Endothelial cell of umbilical vein (primary cell): ENCODE measurements at regions not wholly inside any gene's neighbourhood (a gene's known extent, or its start where the extent isn't known, plus 50 kb on each side); places are given as distances from the start of the nearest gene placed in this dataset.

ENCODE experiments used
- BruUV-seq: library from RNA; stranded (reverse); fragments of 400-500 nt; replicated peaks from 2 replicates; lab custom pipeline; 2021; lab: Mats Ljungman, UMichigan
- CTCF ChIA-PET: fragments of 300-600, 350-600 bp; sonication (Branson Sonifier 250); formaldehyde crosslinking; loops from one replicate; lab custom pipeline; 2021; ENCODE audit warnings: antibody characterized with exemption, inconsistent platforms; lab: Charles Lee
- POLR2A ChIA-PET: fragments of 300-600, 350-600 bp; sonication (Branson Sonifier 250); formaldehyde crosslinking; loops from one replicate; lab custom pipeline; 2021; ENCODE audit warnings: antibody characterized with exemption, inconsistent platforms; lab: Charles Lee
- DNase-seq: peaks from one replicate; pipeline ENCODE4 v3.0.0-alpha.2; 2011; ENCODE audit warnings: low read depth, low spot score
- FAIRE-seq: peaks from 2 replicates; lab custom pipeline; 2011; peaks lifted over from hg19 to GRCh38; lab: Jason Lieb, UNC
- H2AFZ ChIP-seq: 2 replicates; pipeline ENCODE4 v1.6.0; 2012; ENCODE audit warnings: low read depth, low read length, control low read depth, inconsistent platforms
- H3K27ac ChIP-seq: 2 replicates; pipeline ENCODE4 v1.5.1; 2011; ENCODE audit warnings: low read depth, mild to moderate bottlenecking, control low read depth, low read length, moderate library complexity; ENCODE audit not compliant: insufficient read depth
- H3K27me3 ChIP-seq, 2 experiments: 2 replicates each; pipeline versions ENCODE4 v1.6.0 to v1.6.1; 2011; ENCODE audit warnings: low read length in 2 of 2, mixed read lengths in 1 of 2; ENCODE audit not compliant: control insufficient read depth in 2 of 2, insufficient read depth in 2 of 2
- H3K36me3 ChIP-seq, 2 experiments: 2 replicates in 1 of 2; 3 replicates in 1 of 2; pipeline ENCODE4 v1.5.1; 2011; ENCODE audit warnings: low read length in 2 of 2, mild to moderate bottlenecking in 1 of 2, moderate library complexity in 1 of 2; ENCODE audit not compliant: control insufficient read depth in 2 of 2, insufficient read depth in 2 of 2; ENCODE audit errors: extremely low read depth in 1 of 2
- H3K4me1 ChIP-seq: 3 replicates; pipeline ENCODE4 v1.5.1; 2011; ENCODE audit warnings: mild to moderate bottlenecking, low read length; ENCODE audit not compliant: control insufficient read depth, insufficient read depth; ENCODE audit errors: extremely low read depth
- H3K4me2 ChIP-seq: 2 replicates; pipeline ENCODE4 v1.6.1; 2011; ENCODE audit warnings: low read length, control low read depth, mixed read lengths; ENCODE audit not compliant: insufficient read depth
- H3K4me3 ChIP-seq, 3 experiments: fragments of 200-600 bp in 1 of 3; sonication (generic), shearing (Covaris generic) in 1 of 3; replicated peaks in 1 of 3; 2 replicates each; pipeline ENCODE4 v1.5.1; 2011 to 2016; ENCODE audit warnings: control low read depth in 3 of 3, low read length in 3 of 3, mild to moderate bottlenecking in 2 of 3, inconsistent platforms in 1 of 3, low read depth in 1 of 3, moderate library complexity in 1 of 3; ENCODE audit not compliant: insufficient read depth in 1 of 3
- H3K79me2 ChIP-seq: 2 replicates; pipeline ENCODE4 v1.6.0; 2012; ENCODE audit warnings: low read length, inconsistent platforms; ENCODE audit not compliant: control insufficient read depth, insufficient read depth
- H3K9ac ChIP-seq: replicated peaks from 2 replicates; pipeline ENCODE3; 2011; ENCODE audit warnings: low read length, control low read depth; ENCODE audit not compliant: insufficient read depth; ENCODE audit errors: extremely low read depth
- H3K9me1 ChIP-seq: replicated peaks from 3 replicates; pipeline ENCODE4 v1.6.0; 2011; ENCODE audit warnings: mild to moderate bottlenecking, low read length; ENCODE audit not compliant: control insufficient read depth, insufficient read depth; ENCODE audit errors: extremely low read depth
- H3K9me3 ChIP-seq: replicated peaks from 2 replicates; pipeline ENCODE4 v1.5.1; 2012; ENCODE audit warnings: low read length, inconsistent platforms; ENCODE audit not compliant: control insufficient read depth, insufficient read depth
- H4K20me1 ChIP-seq: replicated peaks from 2 replicates; pipeline ENCODE3; 2011; ENCODE audit warnings: mild to moderate bottlenecking, low read length; ENCODE audit not compliant: control insufficient read depth, insufficient read depth; ENCODE audit errors: extremely low read depth
- EZH2 ChIP-seq: IDR thresholded peaks from 2 replicates; pipeline ENCODE4 v1.6.1; 2012; ENCODE audit warnings: borderline replicate concordance, low read depth, mild to moderate bottlenecking, moderate library complexity, low read length, inconsistent platforms; ENCODE audit not compliant: severe bottlenecking
- FOS ChIP-seq: IDR thresholded peaks from 2 replicates; pipeline ENCODE4 v1.6.1; 2011; ENCODE audit warnings: mild to moderate bottlenecking, low read length, moderate library complexity, borderline replicate concordance; ENCODE audit not compliant: insufficient read depth
- GATA2 ChIP-seq: IDR thresholded peaks from 2 replicates; pipeline ENCODE4 v1.7.0; 2011; ENCODE audit warnings: low read depth, mild to moderate bottlenecking, moderate library complexity, mixed read lengths, low read length; ENCODE audit not compliant: insufficient read length, insufficient read depth
- JUN ChIP-seq: IDR thresholded peaks from 2 replicates; pipeline ENCODE4 v1.6.1; 2011; ENCODE audit warnings: borderline replicate concordance, low read depth; ENCODE audit not compliant: insufficient read length, insufficient read depth
- MAX ChIP-seq: IDR thresholded peaks from 2 replicates; pipeline ENCODE4 v1.6.1; 2011; ENCODE audit not compliant: insufficient read depth, insufficient read length
- MYC ChIP-seq: IDR thresholded peaks from one replicate; pipeline ENCODE4 v1.6.1; 2011; ENCODE audit warnings: mild to moderate bottlenecking, low read depth, low read length
- POLR2A ChIP-seq: IDR thresholded peaks from 2 replicates; pipeline ENCODE4 v1.6.1; 2012; ENCODE audit warnings: low read depth, mild to moderate bottlenecking, control low read depth, low read length
- POLR2AphosphoS5 ChIP-seq: IDR thresholded peaks from 2 replicates; pipeline ENCODE4 v1.6.1; 2012; ENCODE audit warnings: low read depth, mild to moderate bottlenecking, control low read depth, low read length, moderate library complexity; ENCODE audit not compliant: insufficient read depth
- dilution Hi-C: fragments of 300-500 bp; cut with MboI; formaldehyde crosslinking; loops from one replicate; pipeline ENCODE4 v1.15.0; 2019; ENCODE audit warnings: low sequenced_read_pairs; ENCODE audit not compliant: extremely low pct_ligation_motif_present
- intact Hi-C: fragments of 100-400 bp; cut with micrococcal nuclease; formaldehyde crosslinking; loops from one replicate; pipeline ENCODE4 v1.10.0; 2022
- TF ChIP-seq, protein P1 (sequence below), 2 donors: IDR thresholded peaks; 1 replicate in 1 of 2; 2 replicates in 1 of 2; pipeline ENCODE4 v1.5.1; 2011; ENCODE audit warnings: low read length in 2 of 2, mild to moderate bottlenecking in 2 of 2, moderate library complexity in 2 of 2, control low read depth in 1 of 2, inconsistent platforms in 1 of 2, low read depth in 1 of 2; ENCODE audit not compliant: insufficient read depth in 1 of 2; ENCODE audit errors: extremely low read depth in 1 of 2

- Histone ChIP-seq H3K9me1 (no peaks in the 10 kb centered on the region), H3K27ac (no peak overlapping the region), H3K27me3 (no peaks in the 10 kb centered on the region), H3K79me2 (no peaks in the 10 kb centered on the region), H3K9ac (no peak overlapping the region), H2AFZ (no peak overlapping the region), H3K36me3 (no peaks in the 10 kb centered on the region), H3K4me1 (no peaks in the 10 kb centered on the region), H4K20me1 (no peaks in the 10 kb centered on the region), H3K4me2 (no peak overlapping the region), H3K9me3 (no peaks in the 10 kb centered on the region), H3K4me3 (no peak overlapping the region)
- DNase-seq (no peak), FAIRE-seq (no peak)
- no peak for TF ChIP-seq GATA2
- TF ChIP-seq FOS, result no peak
- no peak for TF ChIP-seq EZH2
- TF ChIP-seq POLR2A, result no peak
- TF ChIP-seq, protein P1, sequence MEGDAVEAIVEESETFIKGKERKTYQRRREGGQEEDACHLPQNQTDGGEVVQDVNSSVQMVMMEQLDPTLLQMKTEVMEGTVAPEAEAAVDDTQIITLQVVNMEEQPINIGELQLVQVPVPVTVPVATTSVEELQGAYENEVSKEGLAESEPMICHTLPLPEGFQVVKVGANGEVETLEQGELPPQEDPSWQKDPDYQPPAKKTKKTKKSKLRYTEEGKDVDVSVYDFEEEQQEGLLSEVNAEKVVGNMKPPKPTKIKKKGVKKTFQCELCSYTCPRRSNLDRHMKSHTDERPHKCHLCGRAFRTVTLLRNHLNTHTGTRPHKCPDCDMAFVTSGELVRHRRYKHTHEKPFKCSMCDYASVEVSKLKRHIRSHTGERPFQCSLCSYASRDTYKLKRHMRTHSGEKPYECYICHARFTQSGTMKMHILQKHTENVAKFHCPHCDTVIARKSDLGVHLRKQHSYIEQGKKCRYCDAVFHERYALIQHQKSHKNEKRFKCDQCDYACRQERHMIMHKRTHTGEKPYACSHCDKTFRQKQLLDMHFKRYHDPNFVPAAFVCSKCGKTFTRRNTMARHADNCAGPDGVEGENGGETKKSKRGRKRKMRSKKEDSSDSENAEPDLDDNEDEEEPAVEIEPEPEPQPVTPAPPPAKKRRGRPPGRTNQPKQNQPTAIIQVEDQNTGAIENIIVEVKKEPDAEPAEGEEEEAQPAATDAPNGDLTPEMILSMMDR (IDR thresholded peaks at IDR 0.05; ENCODE audit: extremely low read depth in 1 of 2, insufficient read depth in 1 of 2, low read depth in 1 of 2, low read length in 2 of 2), result no peak
- no peak for TF ChIP-seq POLR2AphosphoS5
- TF ChIP-seq MAX, result no peak
- no peak for TF ChIP-seq MYC
- no peak for TF ChIP-seq JUN
- POLR2A ChIA-PET, result no interaction called here
- dilution Hi-C loops (no loop called here), intact Hi-C loops (no loop called here)
- no TSS peak for BruUV-seq
- CTCF ChIA-PET, result no interaction called here
These were observed 277.6 kb downstream of the COL12A1 start for GRCh38 chr6:74928203-74928602.
